ENCODE measurements at regions not wholly inside any gene's neighbourhood (a gene's known extent, or its start where the extent isn't known, plus 50 kb on each side); places are given as distances from the start of the nearest gene placed in this dataset.

- H3K36me3 Mint-ChIP-seq (ENCODE audit: insufficient read depth in 1 of 3, low read depth in 3 of 3), result no peaks in the 10 kb centered on the region; a peak in 1 of 7 replicates
- no peaks in the 10 kb centered on the region for H3K23me2 ChIP-seq (ENCODE audit: insufficient read length, low read depth, low read length, poor library complexity, severe bottlenecking)
Observed at GRCh38 chr2:78476619-78477229, 548.8 kb upstream of the REG3G start.

More at GRCh38 chr2:78476619-78477229, 548.8 kb upstream of the REG3G start:
- no peak overlapping the region for H3K14ac ChIP-seq (ENCODE audit: insufficient read depth, low read length)
- H3K79me2 ChIP-seq (ENCODE audit: insufficient read depth, low read length), result no peaks in the 10 kb centered on the region
- H3K4me1 Mint-ChIP-seq, result no peaks in the 10 kb centered on the region
- no peak overlapping the region for H4K91ac ChIP-seq (ENCODE audit: insufficient read length, low read depth, low read length)
- no peaks in the 10 kb centered on the region for H3K9me3 ChIP-seq (ENCODE audit: control insufficient read depth, low read depth, low read length)
- H4K8ac ChIP-seq (replicated peaks; ENCODE audit: insufficient read length, low read depth, low read length), result no peak overlapping the region
- H3K27me3 ChIP-seq (ENCODE audit: insufficient read depth, low read length), result no peaks in the 10 kb centered on the region
- H2BK12ac ChIP-seq (ENCODE audit: insufficient read length, low read depth, low read length), result no peak overlapping the region
- H3K9me3 Mint-ChIP-seq, result no peaks in the 10 kb centered on the region; a peak in 1 of 5 replicates
- no peak; the same call in 2 of the 3 replicates for TF ChIP-seq CTCF (conservative IDR thresholded peaks at IDR 0.05)
- no peak overlapping the region for H4K5ac ChIP-seq (ENCODE audit: insufficient read length, low read depth, low read length)
- H2AK5ac ChIP-seq (ENCODE audit: insufficient read length, low read length), result no peak overlapping the region
- no CpG with 5 or more reads among the region's 8 CpGs for WGBS (ENCODE audit: extremely low coverage, insufficient read length, low lambda C conversion rate)
- no peak overlapping the region for H3K56ac ChIP-seq (ENCODE audit: insufficient read length, low read depth, low read length)
- no peaks in the 10 kb centered on the region; the same call in 1 of the 2 replicates for H3K27me3 Mint-ChIP-seq (ENCODE audit: low read depth)
- no peaks in the 10 kb centered on the region for H4K20me1 ChIP-seq (ENCODE audit: control insufficient read depth, insufficient read depth, insufficient read length)
- no peaks in the 10 kb centered on the region for H3K79me1 ChIP-seq (ENCODE audit: insufficient read depth, low read depth, low read length, poor library complexity, severe bottlenecking)
- no peak overlapping the region for H2BK5ac ChIP-seq (ENCODE audit: insufficient read length, low read length)
- H3K27ac Mint-ChIP-seq, result no peak overlapping the region
- H3K4me2 ChIP-seq (ENCODE audit: insufficient read depth, insufficient read length, low read length), result no peak overlapping the region
- no peak overlapping the region for H3K23ac ChIP-seq (ENCODE audit: insufficient read length, low read depth, low read length)
- no peak overlapping the region for H3K18ac ChIP-seq (ENCODE audit: insufficient read length, low read depth, low read length)
- DNase-seq, result no peak
- H3K4me1 ChIP-seq (ENCODE audit: insufficient read depth, low read length), result no peaks in the 10 kb centered on the region
- no peak overlapping the region for H3K4ac ChIP-seq (ENCODE audit: low read depth, low read length)
- H3K4me3 Mint-ChIP-seq, result no peak overlapping the region
- H3T11ph ChIP-seq (ENCODE audit: low read length), result no peak overlapping the region
- H3K27ac ChIP-seq (ENCODE audit: insufficient read length, low read depth, low read length), result no peak overlapping the region
- no peak overlapping the region for H3K9ac ChIP-seq (ENCODE audit: extremely low read depth, insufficient read length, low read length)
- H2BK15ac ChIP-seq (ENCODE audit: low read depth, low read length), result no peak overlapping the region
- no peak overlapping the region for H2BK20ac ChIP-seq (ENCODE audit: low read depth, low read length, poor library complexity, severe bottlenecking)
- no peak overlapping the region for H2AFZ ChIP-seq (ENCODE audit: low read length)
- no peak overlapping the region for H2BK120ac ChIP-seq (ENCODE audit: low read depth, low read length, poor library complexity, severe bottlenecking)

Data from H9 (cell line).